NCI-H2171 (cell line): ENCODE measurements at regions not wholly inside any gene's neighbourhood (a gene's known extent, or its start where the extent isn't known, plus 50 kb on each side); places are given as distances from the start of the nearest gene placed in this dataset.
"Not testable (repeated sequence)": the region's sequence is repeated elsewhere in the genome, so short reads cannot be mapped to it uniquely, and the experiment has no call there.

Experiments used
- DNase-seq: peaks from one replicate; lab custom pipeline; 2025; lab: John Stamatoyannopoulos, UW

DNA sequence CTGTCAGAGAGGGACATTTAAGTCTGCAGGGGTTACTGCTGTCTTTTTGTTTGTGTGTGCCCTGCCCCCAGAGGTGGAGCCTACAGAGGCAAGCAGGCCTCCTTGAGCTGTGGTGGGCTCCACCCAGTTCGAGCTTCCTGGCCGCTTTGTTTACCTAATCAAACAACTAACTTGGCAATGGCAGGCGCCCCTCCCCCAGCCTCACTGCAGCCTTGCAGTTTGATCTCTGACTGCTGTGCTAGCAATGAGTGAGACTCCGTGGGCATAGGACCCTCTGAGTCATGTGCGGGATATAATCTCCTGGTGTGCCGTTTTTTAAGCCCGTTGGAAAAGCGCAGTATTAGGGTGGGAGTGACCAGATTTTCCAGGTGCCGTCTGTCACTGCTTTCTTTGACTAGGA lies 216.8 kb upstream of the CDKN2B start:
- DNase-seq, result not testable (repeated sequence)

GRCh38 chr9:22227986-22228385 lies 218.6 kb upstream of the DMRTA1 start:
- no peak for DNase-seq

DNA sequence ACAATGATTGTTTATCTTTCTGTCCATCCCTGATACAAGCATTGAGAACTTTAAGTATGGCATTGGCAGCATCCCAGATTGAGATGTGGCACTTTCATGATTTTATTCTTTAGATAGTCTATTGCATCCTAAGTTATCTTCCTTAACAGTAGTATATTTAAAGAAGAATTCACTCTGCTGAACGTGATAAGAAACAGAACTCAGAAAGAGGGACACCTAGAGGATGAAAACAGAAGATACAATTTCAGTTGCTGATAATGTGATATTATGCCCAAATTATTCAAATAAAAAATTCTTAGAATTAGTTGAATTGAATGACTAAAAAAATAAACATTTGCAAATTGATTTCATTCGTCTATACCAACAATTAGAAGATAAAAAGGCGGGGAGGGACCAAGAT lies 218.1 kb upstream of the DMRTA1 start:
- DNase-seq, result no peak

- no peak for DNase-seq
Measured at GRCh38 chr9:22229069-22229468, 217.6 kb upstream of the DMRTA1 start.

GRCh38 chr9:22231309-22231708 lies 215.3 kb upstream of the DMRTA1 start:
- not testable (repeated sequence) for DNase-seq

GRCh38 chr9:22232971-22233370 lies 213.7 kb upstream of the DMRTA1 start:
- DNase-seq, result no peak

- no peak for DNase-seq
Measured at GRCh38 chr9:22237497-22238363, 208.9 kb upstream of the DMRTA1 start.

GRCh38 chr9:22238809-22239684 lies 207.6 kb upstream of the DMRTA1 start:
- DNase-seq, result peak; percentile 1

- no peak for DNase-seq
Measured at GRCh38 chr9:22240619-22241018, 206.0 kb upstream of the DMRTA1 start.

GRCh38 chr9:22241024-22241423 lies 205.6 kb upstream of the DMRTA1 start:
- DNase-seq, result no peak

GRCh38 chr9:22241611-22242010 lies 205.0 kb upstream of the DMRTA1 start:
- DNase-seq, result no peak

DNA sequence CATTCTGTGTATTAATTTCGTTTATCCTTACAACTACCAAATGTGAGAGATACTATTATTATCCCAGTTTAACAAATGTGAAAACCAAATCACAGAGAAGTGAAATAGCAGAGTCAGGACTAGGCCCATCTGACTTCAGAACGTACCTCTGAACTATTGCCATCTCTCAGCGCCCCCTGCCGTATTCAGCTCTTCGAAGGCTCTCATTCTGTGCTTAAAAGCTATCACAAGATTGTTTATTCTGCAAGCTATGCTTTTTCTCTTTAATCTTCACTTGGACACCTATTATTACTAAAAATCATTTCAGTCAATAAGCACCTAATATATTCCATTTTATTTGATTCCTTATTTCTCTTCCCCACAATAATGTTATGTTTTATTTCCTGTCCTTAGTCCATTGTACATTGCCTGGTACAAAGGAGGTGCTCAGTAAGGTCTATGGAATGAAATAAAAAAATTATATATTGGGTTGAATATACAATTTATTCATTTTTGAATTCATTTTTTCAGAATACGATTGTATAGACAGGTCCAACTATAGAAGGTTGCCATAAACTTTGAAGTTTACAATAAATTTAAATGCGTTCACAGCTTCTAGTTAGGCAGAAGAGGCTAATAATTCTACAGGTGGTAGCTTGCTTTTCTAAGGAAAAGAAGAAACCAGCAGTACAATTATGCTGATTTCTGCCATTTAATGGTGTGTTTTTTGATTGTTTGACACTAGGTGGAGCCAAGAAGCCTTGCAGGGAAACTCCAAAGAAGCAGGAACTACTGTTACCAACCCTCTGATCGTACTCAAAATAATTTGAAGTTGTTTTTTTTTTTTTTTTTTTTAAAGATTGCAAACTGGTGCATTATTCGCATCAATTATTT lies 202.2 kb upstream of the DMRTA1 start:
- DNase-seq, result no peak

DNA sequence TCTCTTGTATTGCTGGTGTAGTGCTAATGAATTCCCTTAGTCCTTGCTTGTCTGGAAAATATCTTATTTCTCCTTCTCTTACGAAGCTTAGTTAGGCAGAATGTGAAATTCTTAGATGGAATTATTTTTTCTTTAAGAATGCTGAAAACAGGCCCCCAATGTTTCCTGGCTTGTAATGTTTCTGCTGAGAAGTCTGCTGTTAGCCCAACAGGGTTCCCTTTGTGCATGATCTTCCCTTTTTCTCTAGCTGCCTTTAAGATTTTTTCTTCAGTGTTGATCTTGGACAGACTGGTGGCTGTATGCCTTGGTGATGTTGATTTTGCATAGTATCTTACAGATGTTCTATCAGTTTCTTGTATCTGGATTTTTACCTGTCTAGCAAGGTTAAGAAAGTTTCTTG lies 191.3 kb upstream of the DMRTA1 start:
- no peak for DNase-seq

GRCh38 chr9:22256381-22256780 lies 190.2 kb upstream of the DMRTA1 start:
- no peak for DNase-seq

GRCh38 chr9:22257026-22257816 lies 189.4 kb upstream of the DMRTA1 start:
- no peak for DNase-seq

DNA sequence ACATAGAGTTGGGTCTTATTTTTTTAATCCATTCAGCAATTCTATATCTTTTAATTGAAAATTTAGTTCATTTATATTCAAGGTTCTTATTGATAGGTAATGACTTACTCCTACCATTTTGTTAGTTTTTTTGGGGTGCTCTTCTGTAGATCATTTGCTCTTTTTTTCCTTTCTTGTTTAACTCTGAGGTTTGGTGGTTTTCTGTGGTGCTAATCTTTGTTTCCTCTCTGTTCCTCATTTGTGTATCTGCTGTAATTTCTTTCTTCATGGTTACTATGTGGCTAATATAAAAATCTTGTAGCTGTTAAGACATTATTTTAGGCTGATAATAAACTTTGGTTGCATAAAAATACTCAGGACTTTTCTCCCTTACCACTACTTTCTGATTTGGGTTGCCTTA lies 181.6 kb upstream of the DMRTA1 start:
- DNase-seq, result no peak

DNA sequence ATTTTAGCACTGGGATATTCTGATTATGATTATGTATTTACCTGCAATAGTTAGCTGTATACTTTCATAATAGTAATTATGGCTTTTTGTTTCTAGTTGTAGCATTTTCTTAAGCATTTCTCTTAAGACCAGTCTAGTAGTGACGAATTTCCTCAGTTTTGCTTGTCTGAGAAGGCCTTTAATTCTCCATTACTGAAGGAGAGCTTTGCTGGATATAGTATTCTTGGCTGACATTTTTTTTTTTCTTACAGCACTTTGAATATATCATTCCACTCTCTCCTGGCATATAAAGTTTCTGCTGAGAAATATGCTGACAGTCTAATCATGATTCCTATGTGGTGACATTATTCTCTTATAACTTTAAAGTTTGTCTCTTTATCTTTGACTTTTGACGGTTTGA lies 181.1 kb upstream of the DMRTA1 start:
- DNase-seq, result no peak

- DNase-seq, result no peak
Measured at GRCh38 chr9:22274477-22274876, 172.1 kb upstream of the DMRTA1 start.

DNA sequence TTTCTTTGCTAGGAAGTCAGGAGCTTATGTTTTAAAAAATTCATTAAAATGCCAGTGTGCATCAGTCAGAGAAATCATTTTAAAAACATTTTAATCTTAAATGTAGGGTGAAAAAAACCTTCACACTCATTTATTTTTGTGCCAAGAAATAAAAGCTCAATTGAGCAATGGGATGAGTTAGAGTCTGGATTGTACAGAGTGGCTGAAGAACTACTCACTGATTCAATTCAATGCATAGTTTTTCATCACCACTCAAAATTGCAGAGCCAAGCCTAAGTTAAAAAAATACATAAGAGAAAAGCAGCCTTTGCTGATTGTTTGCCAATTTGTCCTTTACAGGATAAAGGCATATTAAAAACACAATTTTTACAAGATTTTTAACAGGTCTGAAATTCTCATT lies 168.2 kb upstream of the DMRTA1 start:
- DNase-seq, result no peak

GRCh38 chr9:22279636-22280035 lies 167.0 kb upstream of the DMRTA1 start:
- no peak for DNase-seq

DNA sequence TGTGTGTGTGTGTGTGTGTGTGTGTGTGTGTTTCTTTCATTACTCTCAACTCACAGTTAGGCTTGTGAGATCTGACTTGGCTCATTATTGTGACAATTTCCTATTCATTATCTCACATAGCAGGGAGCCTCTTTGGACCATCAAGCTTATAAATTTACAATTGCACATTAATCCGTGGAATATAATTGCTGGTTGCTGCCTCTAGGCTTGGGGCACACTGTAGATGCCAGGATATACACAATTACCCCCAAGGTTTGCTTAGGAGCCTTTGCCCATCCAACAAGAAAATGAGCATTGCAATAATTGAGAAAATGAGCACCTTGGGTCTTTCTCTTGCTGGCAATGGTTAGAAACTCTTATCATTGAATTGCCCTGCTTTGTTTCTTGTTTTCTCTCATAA lies 161.6 kb upstream of the DMRTA1 start:
- DNase-seq, result no peak
